Thyroid gland (tissue), 4 donors: ENCODE measurements at regions not wholly inside any gene's neighbourhood (a gene's known extent, or its start where the extent isn't known, plus 50 kb on each side); places are given as distances from the start of the nearest gene placed in this dataset.

Experiments
- CTCF ChIP-seq, 6 experiments: fragments of 200-600 bp in 3 of 6; fragments of 450-650 bp in 3 of 6; sonication (generic) in 3 of 6; IDR thresholded peaks; one replicate each; pipeline ENCODE4 v1.5.1; 2016 to 2019; ENCODE audit warnings: antibody characterized with exemption in 6 of 6, mild to moderate bottlenecking in 2 of 6, inconsistent platforms in 1 of 6, moderate library complexity in 1 of 6
- POLR2A ChIP-seq, 2 donors: fragments of 450-650 bp; IDR thresholded peaks; one replicate each; pipeline ENCODE4 v1.6.1; 2017; ENCODE audit warnings: antibody characterized with exemption in 2 of 2, mild to moderate bottlenecking in 2 of 2, moderate library complexity in 1 of 2

- TF ChIP-seq POLR2A (IDR thresholded peaks at IDR 0.05), result no peak
- TF ChIP-seq CTCF (IDR thresholded peaks at IDR 0.05), result no peak
Measured at GRCh38 chr14:65331652-65332051, 80.9 kb upstream of the FUT8 start.
